Neuron (in vitro differentiated cells): ENCODE measurements at regions not wholly inside any gene's neighbourhood (a gene's known extent, or its start where the extent isn't known, plus 50 kb on each side); places are given as distances from the start of the nearest gene placed in this dataset.
"Not testable (repeated sequence)": the region's sequence is repeated elsewhere in the genome, so short reads cannot be mapped to it uniquely, and the experiment has no call there.

ENCODE experiments used
- H2AFZ ChIP-seq: one replicate; pipeline ENCODE4 v1.6.1; 2013; ENCODE audit warnings: low read depth, mild to moderate bottlenecking, inconsistent platforms, low read length, moderate library complexity
- H3K27me3 ChIP-seq: one replicate; pipeline ENCODE4 v1.6.1; 2013; ENCODE audit warnings: low read length; ENCODE audit not compliant: insufficient read depth
- H3K36me3 ChIP-seq: one replicate; pipeline ENCODE4 v1.6.1; 2013; ENCODE audit warnings: low read length; ENCODE audit not compliant: insufficient read depth
- H3K4me1 ChIP-seq: one replicate; pipeline ENCODE4 v1.6.1; 2013; ENCODE audit warnings: low read length; ENCODE audit not compliant: insufficient read depth
- H3K4me3 ChIP-seq: 2 replicates; pipeline ENCODE4 v1.5.1; 2013; ENCODE audit warnings: mild to moderate bottlenecking, low read length, moderate library complexity
- H3K9me3 ChIP-seq: one replicate; pipeline ENCODE4 v1.6.1; 2013; ENCODE audit warnings: low read length

GRCh38 chr9:88880199-88880598 lies 111.1 kb upstream of the S1PR3 start:
- H3K36me3 ChIP-seq = no peaks in the 10 kb centered on the region
- H3K9me3 ChIP-seq = peaks cover 2% of the 10 kb centered on the region
- no peaks in the 10 kb centered on the region for H3K4me1 ChIP-seq
- no peak overlapping the region for H2AFZ ChIP-seq
- no peaks in the 10 kb centered on the region for H3K27me3 ChIP-seq
- no peak overlapping the region for H3K4me3 ChIP-seq

GRCh38 chr9:88884291-88884690 lies 107.0 kb upstream of the S1PR3 start:
- not testable (repeated sequence) for H3K36me3 ChIP-seq, H3K9me3 ChIP-seq, H2AFZ ChIP-seq, H3K4me3 ChIP-seq, H3K27me3 ChIP-seq, H3K4me1 ChIP-seq

GRCh38 chr9:88886762-88887161 lies 104.5 kb upstream of the S1PR3 start:
- not testable (repeated sequence) for H3K27me3 ChIP-seq, H2AFZ ChIP-seq, H3K36me3 ChIP-seq, H3K9me3 ChIP-seq, H3K4me3 ChIP-seq
- peaks cover 10% of the 10 kb centered on the region for H3K4me1 ChIP-seq

GRCh38 chr9:88889386-88889785 lies 101.9 kb upstream of the S1PR3 start:
- Histone ChIP-seq H3K27me3 (no peaks in the 10 kb centered on the region), H3K9me3 (peaks cover 1% of the 10 kb centered on the region), H3K4me1 (peaks cover 10% of the 10 kb centered on the region), H3K36me3 (no peaks in the 10 kb centered on the region), H2AFZ (no peak overlapping the region), H3K4me3 (no peak overlapping the region)

- Histone ChIP-seq H3K9me3 (peaks cover 1% of the 10 kb centered on the region), H3K27me3 (no peaks in the 10 kb centered on the region), H2AFZ (no peak overlapping the region), H3K4me3 (no peak overlapping the region), H3K36me3 (no peaks in the 10 kb centered on the region), H3K4me1 (peaks cover 10% of the 10 kb centered on the region)
Measured at GRCh38 chr9:88890546-88890945, 100.7 kb upstream of the S1PR3 start.

- Histone ChIP-seq H3K4me3 (no peak overlapping the region), H2AFZ (no peak overlapping the region), H3K9me3 (peaks cover 1% of the 10 kb centered on the region), H3K4me1 (peaks cover 10% of the 10 kb centered on the region), H3K36me3 (no peaks in the 10 kb centered on the region), H3K27me3 (no peaks in the 10 kb centered on the region)
Measured at GRCh38 chr9:88891040-88891439, 100.2 kb upstream of the S1PR3 start.

GRCh38 chr9:88892724-88893123 lies 98.5 kb upstream of the S1PR3 start:
- H3K9me3 ChIP-seq = peaks cover 1% of the 10 kb centered on the region
- no peak overlapping the region for H2AFZ ChIP-seq
- H3K4me1 ChIP-seq = peaks cover 10% of the 10 kb centered on the region
- no peaks in the 10 kb centered on the region for H3K36me3 ChIP-seq
- H3K27me3 ChIP-seq = no peaks in the 10 kb centered on the region
- H3K4me3 ChIP-seq = no peak overlapping the region

- Histone ChIP-seq H3K9me3 (no peaks in the 10 kb centered on the region), H3K36me3 (no peaks in the 10 kb centered on the region), H2AFZ (no peak overlapping the region), H3K27me3 (no peaks in the 10 kb centered on the region), H3K4me3 (no peak overlapping the region), H3K4me1 (no peaks in the 10 kb centered on the region)
Measured at GRCh38 chr9:88897081-88897480, 94.2 kb upstream of the S1PR3 start.

GRCh38 chr9:88898039-88898720 lies 93.1 kb upstream of the S1PR3 start:
- no peaks in the 10 kb centered on the region for H3K4me1 ChIP-seq
- H3K36me3 ChIP-seq = no peaks in the 10 kb centered on the region

GRCh38 chr9:88905506-88905905 lies 85.8 kb upstream of the S1PR3 start:
- H2AFZ ChIP-seq = no peak overlapping the region

More at GRCh38 chr9:88898039-88898720, 93.1 kb upstream of the S1PR3 start:
- no peak overlapping the region for H2AFZ ChIP-seq
- no peaks in the 10 kb centered on the region for H3K27me3 ChIP-seq
- no peak overlapping the region for H3K4me3 ChIP-seq
- H3K9me3 ChIP-seq = no peaks in the 10 kb centered on the region

GRCh38 chr9:88915916-88916315 lies 75.4 kb upstream of the S1PR3 start:
- H3K4me1 ChIP-seq = no peaks in the 10 kb centered on the region
- no peaks in the 10 kb centered on the region for H3K36me3 ChIP-seq
- no peak overlapping the region for H2AFZ ChIP-seq
- no peak overlapping the region for H3K4me3 ChIP-seq
- peaks cover 2% of the 10 kb centered on the region for H3K9me3 ChIP-seq
- H3K27me3 ChIP-seq = no peaks in the 10 kb centered on the region

More at GRCh38 chr9:88905506-88905905, 85.8 kb upstream of the S1PR3 start:
- no peaks in the 10 kb centered on the region for H3K27me3 ChIP-seq
- no peak overlapping the region for H3K4me3 ChIP-seq
- H3K36me3 ChIP-seq = no peaks in the 10 kb centered on the region
- no peaks in the 10 kb centered on the region for H3K4me1 ChIP-seq
- H3K9me3 ChIP-seq = no peaks in the 10 kb centered on the region

GRCh38 chr9:88916894-88917293 lies 74.4 kb upstream of the S1PR3 start:
- Histone ChIP-seq H3K4me3 (no peak overlapping the region), H3K4me1 (no peaks in the 10 kb centered on the region), H3K9me3 (peaks cover 2% of the 10 kb centered on the region), H3K27me3 (no peaks in the 10 kb centered on the region), H3K36me3 (no peaks in the 10 kb centered on the region), H2AFZ (no peak overlapping the region)

GRCh38 chr9:88917375-88917774 lies 73.9 kb upstream of the S1PR3 start:
- no peak overlapping the region for H3K4me3 ChIP-seq
- no peaks in the 10 kb centered on the region for H3K36me3 ChIP-seq
- no peaks in the 10 kb centered on the region for H3K27me3 ChIP-seq
- no peak overlapping the region for H2AFZ ChIP-seq
- H3K4me1 ChIP-seq = no peaks in the 10 kb centered on the region
- H3K9me3 ChIP-seq = peaks cover 2% of the 10 kb centered on the region

- H2AFZ ChIP-seq, H3K4me1 ChIP-seq, H3K9me3 ChIP-seq, H3K36me3 ChIP-seq, H3K4me3 ChIP-seq, H3K27me3 ChIP-seq: not testable (repeated sequence)
Measured at GRCh38 chr9:88918537-88918936, 72.7 kb upstream of the S1PR3 start.
